ENCODE measurements at regions not wholly inside any gene's neighbourhood (a gene's known extent, or its start where the extent isn't known, plus 50 kb on each side); places are given as distances from the start of the nearest gene placed in this dataset.

- no peak for TF ChIP-seq POLR2A (IDR thresholded peaks at IDR 0.05)
- no peak for TF ChIP-seq CTCF (IDR thresholded peaks at IDR 0.05)
- no peaks in the 10 kb centered on the region for H3K27me3 ChIP-seq
- no peak for DNase-seq
- H3K36me3 ChIP-seq, result no peaks in the 10 kb centered on the region
- H3K4me1 ChIP-seq, result no peaks in the 10 kb centered on the region
- intact Hi-C loops (cut with DNase I; ENCODE audit: low total_unique reads), result no loop called here
- no peaks in the 10 kb centered on the region for H3K9me3 ChIP-seq
- no peak overlapping the region for H3K27ac ChIP-seq
- H3K4me3 ChIP-seq, result no peak overlapping the region
These were observed 246.8 kb upstream of the STXBP5 start for GRCh38 chr6:146957181-146958093.

GRCh38 chr6:146961831-146962230 is 242.4 kb upstream of the STXBP5 start:
- H3K9me3 ChIP-seq, result no peaks in the 10 kb centered on the region
- no peaks in the 10 kb centered on the region for H3K36me3 ChIP-seq
- H3K27ac ChIP-seq, result no peak overlapping the region
- DNase-seq, result no peak
- no peak for TF ChIP-seq POLR2A (IDR thresholded peaks at IDR 0.05)
- no peak for TF ChIP-seq CTCF (IDR thresholded peaks at IDR 0.05)
- no peaks in the 10 kb centered on the region for H3K27me3 ChIP-seq
- H3K4me3 ChIP-seq, result no peak overlapping the region
- H3K4me1 ChIP-seq, result no peaks in the 10 kb centered on the region
- intact Hi-C loops (cut with DNase I; ENCODE audit: low total_unique reads), result no loop called here

- H3K4me1 ChIP-seq, result no peaks in the 10 kb centered on the region
- H3K4me3 ChIP-seq, result no peak overlapping the region
- intact Hi-C loops (cut with DNase I; ENCODE audit: low total_unique reads), result no loop called here
- no peaks in the 10 kb centered on the region for H3K27me3 ChIP-seq
- no peaks in the 10 kb centered on the region for H3K9me3 ChIP-seq
- TF ChIP-seq CTCF (IDR thresholded peaks at IDR 0.05) (no peak), POLR2A (IDR thresholded peaks at IDR 0.05) (no peak)
- no peak for DNase-seq
- H3K36me3 ChIP-seq, result no peaks in the 10 kb centered on the region
- H3K27ac ChIP-seq, result no peak overlapping the region
These were observed 241.9 kb upstream of the STXBP5 start for GRCh38 chr6:146962329-146962728.

DNA sequence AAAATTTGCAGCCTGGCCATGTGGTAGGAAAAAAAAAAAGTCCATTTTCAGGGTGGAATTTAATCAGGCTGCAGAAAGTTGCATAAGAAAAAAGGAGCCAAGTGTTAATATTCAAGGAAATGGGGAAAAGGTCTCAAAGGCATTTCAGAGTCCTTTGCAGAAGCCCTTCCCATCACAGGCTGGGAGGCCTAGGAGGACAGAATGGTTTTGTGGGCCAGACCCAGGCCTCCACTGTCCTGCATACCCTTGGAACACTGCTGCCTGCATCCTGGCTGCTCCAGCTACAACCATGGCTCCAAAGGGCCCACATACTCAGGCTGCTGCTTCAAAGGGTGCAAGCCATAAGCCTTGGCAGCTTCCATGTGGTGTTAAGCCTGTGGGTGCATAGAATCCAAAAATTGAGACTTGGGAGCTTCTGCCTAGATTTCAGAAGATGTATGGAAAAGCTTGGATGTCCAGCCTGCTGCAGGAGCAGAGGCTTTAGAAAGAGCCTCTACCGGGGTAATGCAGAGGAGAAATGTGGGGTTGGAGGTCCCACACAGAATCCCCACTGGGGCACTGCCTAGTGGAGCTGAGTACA is 239.0 kb upstream of the STXBP5 start:
- no peak overlapping the region for H3K4me3 ChIP-seq
- DNase-seq, result no peak
- H3K9me3 ChIP-seq, result no peaks in the 10 kb centered on the region
- H3K4me1 ChIP-seq, result no peaks in the 10 kb centered on the region
- no peak for TF ChIP-seq POLR2A (IDR thresholded peaks at IDR 0.05)
- H3K36me3 ChIP-seq, result no peaks in the 10 kb centered on the region
- H3K27me3 ChIP-seq, result no peaks in the 10 kb centered on the region
- intact Hi-C loops (cut with DNase I; ENCODE audit: low total_unique reads), result no loop called here
- no peak overlapping the region for H3K27ac ChIP-seq

DNA sequence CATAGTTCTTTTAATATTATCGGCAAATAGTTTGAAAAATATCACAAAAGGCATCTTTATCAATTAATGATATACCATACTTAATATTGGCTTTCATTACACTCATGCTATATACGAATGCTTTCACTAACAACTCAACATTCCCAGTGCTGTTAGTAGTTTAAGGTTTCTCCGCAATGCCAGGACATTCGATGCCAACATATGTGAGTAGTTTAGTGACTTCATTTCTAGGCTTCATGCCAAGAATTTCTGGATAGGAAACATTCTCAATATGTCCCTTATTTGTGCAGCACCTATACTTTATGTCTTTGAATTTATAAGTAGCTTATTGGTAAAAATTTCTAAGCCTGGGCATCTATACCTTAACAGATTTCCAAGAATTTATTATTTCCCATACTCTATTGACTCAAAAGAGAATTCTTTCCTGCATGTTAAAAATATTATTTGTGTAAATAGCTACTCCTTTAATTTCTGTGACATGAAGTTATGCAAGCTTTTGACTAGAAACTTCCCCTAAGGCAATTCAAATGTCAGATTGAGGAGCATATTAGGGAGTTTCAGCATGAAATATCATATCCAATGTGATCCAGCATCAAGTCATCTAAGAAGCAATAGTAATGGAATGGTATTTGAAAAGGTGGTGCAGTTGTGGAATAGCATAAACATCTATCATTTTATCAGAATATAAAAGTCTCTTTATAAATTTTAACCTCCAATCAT is 236.0 kb upstream of the STXBP5 start:
- no peaks in the 10 kb centered on the region for H3K36me3 ChIP-seq
- H3K27ac ChIP-seq, result no peak overlapping the region
- H3K27me3 ChIP-seq, result no peaks in the 10 kb centered on the region
- H3K4me3 ChIP-seq, result no peak overlapping the region
- H3K4me1 ChIP-seq, result no peaks in the 10 kb centered on the region
- no peak for TF ChIP-seq CTCF (IDR thresholded peaks at IDR 0.05)
- no peak for TF ChIP-seq POLR2A (IDR thresholded peaks at IDR 0.05)
- H3K9me3 ChIP-seq, result no peaks in the 10 kb centered on the region
- intact Hi-C loops (cut with DNase I; ENCODE audit: low total_unique reads), result no loop called here
- DNase-seq, result no peak

Data from uterus (tissue), 3 donors.